ENCODE measurements at regions not wholly inside any gene's neighbourhood (a gene's known extent, or its start where the extent isn't known, plus 50 kb on each side); places are given as distances from the start of the nearest gene placed in this dataset.

GRCh38 chr18:61948846-61949438 lies 56.1 kb upstream of the RNF152 start:
- Histone ChIP-seq H3K36me3 (ENCODE audit: control insufficient read depth, insufficient read depth, low read length) (no peaks in the 10 kb centered on the region), H3K27me3 (ENCODE audit: control insufficient read depth, insufficient read depth, low read length) (no peaks in the 10 kb centered on the region; the same call in 1 of the 2 replicates), H3K9me3 (ENCODE audit: control insufficient read depth, insufficient read depth, low read depth, low read length) (no peaks in the 10 kb centered on the region), H3K4me1 (ENCODE audit: control insufficient read depth, insufficient read depth, low read length) (no peaks in the 10 kb centered on the region), H3K27ac (ENCODE audit: low read length) (no peak overlapping the region), H3K4me3 (ENCODE audit: low read depth in 2 of 2, low read length in 2 of 2) (no peak overlapping the region)
- in situ Hi-C loops (cut with HindIII; ENCODE audit: low pct_unique_long_range_greater_than_20kb, low sequenced_read_pairs) (no loop called here), intact Hi-C loops (cut with micrococcal nuclease; ENCODE audit: unreplicated experiment) (no loop called here)
- TF ChIP-seq, protein P1, sequence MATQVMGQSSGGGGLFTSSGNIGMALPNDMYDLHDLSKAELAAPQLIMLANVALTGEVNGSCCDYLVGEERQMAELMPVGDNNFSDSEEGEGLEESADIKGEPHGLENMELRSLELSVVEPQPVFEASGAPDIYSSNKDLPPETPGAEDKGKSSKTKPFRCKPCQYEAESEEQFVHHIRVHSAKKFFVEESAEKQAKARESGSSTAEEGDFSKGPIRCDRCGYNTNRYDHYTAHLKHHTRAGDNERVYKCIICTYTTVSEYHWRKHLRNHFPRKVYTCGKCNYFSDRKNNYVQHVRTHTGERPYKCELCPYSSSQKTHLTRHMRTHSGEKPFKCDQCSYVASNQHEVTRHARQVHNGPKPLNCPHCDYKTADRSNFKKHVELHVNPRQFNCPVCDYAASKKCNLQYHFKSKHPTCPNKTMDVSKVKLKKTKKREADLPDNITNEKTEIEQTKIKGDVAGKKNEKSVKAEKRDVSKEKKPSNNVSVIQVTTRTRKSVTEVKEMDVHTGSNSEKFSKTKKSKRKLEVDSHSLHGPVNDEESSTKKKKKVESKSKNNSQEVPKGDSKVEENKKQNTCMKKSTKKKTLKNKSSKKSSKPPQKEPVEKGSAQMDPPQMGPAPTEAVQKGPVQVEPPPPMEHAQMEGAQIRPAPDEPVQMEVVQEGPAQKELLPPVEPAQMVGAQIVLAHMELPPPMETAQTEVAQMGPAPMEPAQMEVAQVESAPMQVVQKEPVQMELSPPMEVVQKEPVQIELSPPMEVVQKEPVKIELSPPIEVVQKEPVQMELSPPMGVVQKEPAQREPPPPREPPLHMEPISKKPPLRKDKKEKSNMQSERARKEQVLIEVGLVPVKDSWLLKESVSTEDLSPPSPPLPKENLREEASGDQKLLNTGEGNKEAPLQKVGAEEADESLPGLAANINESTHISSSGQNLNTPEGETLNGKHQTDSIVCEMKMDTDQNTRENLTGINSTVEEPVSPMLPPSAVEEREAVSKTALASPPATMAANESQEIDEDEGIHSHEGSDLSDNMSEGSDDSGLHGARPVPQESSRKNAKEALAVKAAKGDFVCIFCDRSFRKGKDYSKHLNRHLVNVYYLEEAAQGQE (IDR thresholded peaks at IDR 0.05; ENCODE audit: insufficient read depth in 1 of 2, low read depth in 2 of 2, low read length in 1 of 2): no peak
- no peak for TF ChIP-seq CTCF (IDR thresholded peaks at IDR 0.05)
- no peak for TF ChIP-seq POLR2AphosphoS5 (IDR thresholded peaks at IDR 0.05; ENCODE audit: low read depth, low read length)
- TF ChIP-seq SIN3A (IDR thresholded peaks at IDR 0.05; ENCODE audit: borderline replicate concordance, insufficient read depth, low read depth, low read length): no peak
- no peak for TF ChIP-seq TCF7L2 (IDR thresholded peaks at IDR 0.05; ENCODE audit: low read depth, low read length)
- ChIA-PET POLR2A (no interaction called here), CTCF (no interaction called here)
- BruUV-seq (replicated peaks): no TSS peak
- ATAC-seq (no peak), DNase-seq (ENCODE audit: low read depth, low spot score) (no peak)

DNA sequence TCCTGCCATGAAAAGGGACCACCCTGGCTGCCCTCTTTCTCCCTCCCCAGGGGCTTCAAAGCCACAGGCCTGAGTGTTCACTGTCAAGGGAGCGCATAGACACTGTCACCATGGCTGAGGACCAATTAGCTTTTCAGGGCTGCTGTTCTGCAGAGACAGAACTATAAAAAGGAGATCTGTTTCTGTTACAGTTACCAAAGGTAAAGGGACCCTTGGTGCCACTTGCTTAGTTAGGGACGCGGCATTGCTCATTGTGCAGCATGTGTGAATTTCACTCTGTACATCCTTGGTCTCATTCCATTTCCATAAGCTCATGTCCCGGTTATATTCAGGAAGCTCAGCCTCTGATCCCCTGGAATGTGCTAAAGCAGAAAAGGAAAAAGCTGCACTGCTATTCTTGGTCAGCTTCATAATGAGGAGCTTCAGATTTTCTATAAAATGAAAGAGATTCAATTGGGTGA lies 55.5 kb upstream of the RNF152 start:
- H3K27me3 ChIP-seq (ENCODE audit: control insufficient read depth, insufficient read depth, low read length): no peaks in the 10 kb centered on the region; the same call in 1 of the 2 replicates
- no peak for TF ChIP-seq CTCF (IDR thresholded peaks at IDR 0.05)
- no peak for TF ChIP-seq TCF7L2 (IDR thresholded peaks at IDR 0.05; ENCODE audit: low read depth, low read length)
- TF ChIP-seq SIN3A (IDR thresholded peaks at IDR 0.05; ENCODE audit: borderline replicate concordance, insufficient read depth, low read depth, low read length): no peak
- TF ChIP-seq POLR2AphosphoS5 (IDR thresholded peaks at IDR 0.05; ENCODE audit: low read depth, low read length): no peak
- TF ChIP-seq, protein P1 (IDR thresholded peaks at IDR 0.05; ENCODE audit: insufficient read depth in 1 of 2, low read depth in 2 of 2, low read length in 1 of 2): no peak
- H3K36me3 ChIP-seq (ENCODE audit: control insufficient read depth, insufficient read depth, low read length): no peaks in the 10 kb centered on the region
- intact Hi-C loops (cut with micrococcal nuclease; ENCODE audit: unreplicated experiment): no loop called here
- H3K9me3 ChIP-seq (ENCODE audit: control insufficient read depth, insufficient read depth, low read depth, low read length): no peaks in the 10 kb centered on the region
- BruUV-seq (replicated peaks): no TSS peak
- ATAC-seq (no peak), DNase-seq (ENCODE audit: low read depth, low spot score) (no peak)
- ChIA-PET POLR2A (no interaction called here), CTCF (no interaction called here)
- no peak overlapping the region for H3K27ac ChIP-seq (ENCODE audit: low read length)
- no peaks in the 10 kb centered on the region for H3K4me1 ChIP-seq (ENCODE audit: control insufficient read depth, insufficient read depth, low read length)
- in situ Hi-C loops (cut with HindIII; ENCODE audit: low pct_unique_long_range_greater_than_20kb, low sequenced_read_pairs): no loop called here
- H3K4me3 ChIP-seq (ENCODE audit: low read depth in 2 of 2, low read length in 2 of 2): no peak overlapping the region
